GM23248 (cell line): ENCODE measurements at regions not wholly inside any gene's neighbourhood (a gene's known extent, or its start where the extent isn't known, plus 50 kb on each side); places are given as distances from the start of the nearest gene placed in this dataset.

Source experiments
- EZH2 ChIP-seq: fragments of 200-600 bp; sonication (generic); IDR thresholded peaks from 2 replicates; pipeline ENCODE4 v1.6.1; 2018; ENCODE audit warnings: antibody characterized with exemption, mild to moderate bottlenecking; ENCODE audit not compliant: insufficient read depth, poor library complexity, severe bottlenecking
- EZH2phosphoT487 ChIP-seq: fragments of 200-600 bp; sonication (generic); IDR thresholded peaks from 2 replicates; pipeline ENCODE4 v1.6.1; 2018; ENCODE audit warnings: antibody characterized with exemption, moderate library complexity, mild to moderate bottlenecking, low read depth; ENCODE audit not compliant: insufficient read depth

- TF ChIP-seq EZH2, result no peak
- no peak for TF ChIP-seq EZH2phosphoT487
Observed at GRCh38 chr2:120646994-120647393, 88.7 kb upstream of the GLI2 start.
